ENCODE measurements at regions not wholly inside any gene's neighbourhood (a gene's known extent, or its start where the extent isn't known, plus 50 kb on each side); places are given as distances from the start of the nearest gene placed in this dataset.

DNA sequence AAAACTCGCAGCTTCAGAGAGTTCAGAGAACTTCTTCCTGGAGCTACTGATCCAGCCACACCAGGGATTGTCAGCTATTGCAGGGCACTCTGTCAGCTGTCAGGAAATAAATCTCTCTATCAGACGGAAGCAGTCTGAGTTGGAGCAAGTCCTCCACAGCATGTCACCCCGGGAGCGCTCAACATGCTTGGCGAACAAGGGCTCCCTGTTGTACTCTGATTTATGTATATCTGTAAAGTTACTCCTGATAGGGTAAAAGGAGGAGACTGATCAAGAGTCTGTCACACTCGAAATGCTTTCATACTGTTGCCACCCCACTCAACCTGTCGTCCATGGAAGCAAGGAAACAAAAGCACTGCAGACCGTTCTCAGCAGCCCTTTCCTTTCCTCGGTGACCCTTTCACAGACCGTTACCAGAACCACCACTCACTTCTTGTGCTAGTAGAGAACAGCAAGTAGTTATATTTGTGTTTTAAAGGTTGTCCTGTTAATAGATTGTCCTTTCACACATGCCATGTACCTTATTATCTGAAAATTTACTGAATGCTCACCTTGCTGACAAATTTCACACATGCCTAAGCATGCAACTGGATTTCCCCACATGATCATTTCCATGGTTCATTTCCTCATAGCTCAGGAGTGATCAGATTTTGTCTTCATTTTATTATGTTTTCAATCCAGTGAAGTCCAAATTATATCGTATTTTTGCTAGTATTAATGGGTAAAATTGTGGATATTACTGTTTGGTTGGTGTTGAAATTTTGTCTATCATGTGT lies 2108.9 kb upstream of the TENM3 start:
- H3K27ac Mint-ChIP-seq (ENCODE audit: unreplicated experiment) = no peak overlapping the region
- no peaks in the 10 kb centered on the region for H3K36me3 ChIP-seq (ENCODE audit: control insufficient read depth, insufficient read depth, low read length)
- peaks cover 5% of the 10 kb centered on the region for H3K27me3 Mint-ChIP-seq (ENCODE audit: insufficient read depth, unreplicated experiment)
- ChIA-PET POLR2A (no interaction called here), CTCF (no interaction called here)
- no peak for DNase-seq
- no peak overlapping the region for H3K4me3 ChIP-seq (ENCODE audit: low read depth, low read length)
- no peaks in the 10 kb centered on the region for H3K4me1 Mint-ChIP-seq (ENCODE audit: low read depth, unreplicated experiment)
- H3K36me3 Mint-ChIP-seq (ENCODE audit: insufficient read depth, unreplicated experiment) = no peaks in the 10 kb centered on the region
- TF ChIP-seq, protein P1, sequence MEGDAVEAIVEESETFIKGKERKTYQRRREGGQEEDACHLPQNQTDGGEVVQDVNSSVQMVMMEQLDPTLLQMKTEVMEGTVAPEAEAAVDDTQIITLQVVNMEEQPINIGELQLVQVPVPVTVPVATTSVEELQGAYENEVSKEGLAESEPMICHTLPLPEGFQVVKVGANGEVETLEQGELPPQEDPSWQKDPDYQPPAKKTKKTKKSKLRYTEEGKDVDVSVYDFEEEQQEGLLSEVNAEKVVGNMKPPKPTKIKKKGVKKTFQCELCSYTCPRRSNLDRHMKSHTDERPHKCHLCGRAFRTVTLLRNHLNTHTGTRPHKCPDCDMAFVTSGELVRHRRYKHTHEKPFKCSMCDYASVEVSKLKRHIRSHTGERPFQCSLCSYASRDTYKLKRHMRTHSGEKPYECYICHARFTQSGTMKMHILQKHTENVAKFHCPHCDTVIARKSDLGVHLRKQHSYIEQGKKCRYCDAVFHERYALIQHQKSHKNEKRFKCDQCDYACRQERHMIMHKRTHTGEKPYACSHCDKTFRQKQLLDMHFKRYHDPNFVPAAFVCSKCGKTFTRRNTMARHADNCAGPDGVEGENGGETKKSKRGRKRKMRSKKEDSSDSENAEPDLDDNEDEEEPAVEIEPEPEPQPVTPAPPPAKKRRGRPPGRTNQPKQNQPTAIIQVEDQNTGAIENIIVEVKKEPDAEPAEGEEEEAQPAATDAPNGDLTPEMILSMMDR (IDR thresholded peaks at IDR 0.05; ENCODE audit: insufficient read depth in 1 of 2, low read depth in 1 of 2, low read length in 1 of 2, severe bottlenecking in 1 of 2, unreplicated experiment in 1 of 2) = no peak
- H3K4me3 Mint-ChIP-seq (ENCODE audit: unreplicated experiment) = no peak overlapping the region
- intact Hi-C loops (cut with micrococcal nuclease; ENCODE audit: unreplicated experiment) = no loop called here
- H3K27me3 ChIP-seq (replicated peaks; ENCODE audit: control insufficient read depth, insufficient read depth, low read length) = no peaks in the 10 kb centered on the region
- H3K9me3 Mint-ChIP-seq (ENCODE audit: unreplicated experiment) = no peaks in the 10 kb centered on the region
- no TSS peak for BruUV-seq (replicated peaks)
- no peaks in the 10 kb centered on the region for H3K4me1 ChIP-seq
- no peaks in the 10 kb centered on the region for H3K9me3 ChIP-seq

DNA sequence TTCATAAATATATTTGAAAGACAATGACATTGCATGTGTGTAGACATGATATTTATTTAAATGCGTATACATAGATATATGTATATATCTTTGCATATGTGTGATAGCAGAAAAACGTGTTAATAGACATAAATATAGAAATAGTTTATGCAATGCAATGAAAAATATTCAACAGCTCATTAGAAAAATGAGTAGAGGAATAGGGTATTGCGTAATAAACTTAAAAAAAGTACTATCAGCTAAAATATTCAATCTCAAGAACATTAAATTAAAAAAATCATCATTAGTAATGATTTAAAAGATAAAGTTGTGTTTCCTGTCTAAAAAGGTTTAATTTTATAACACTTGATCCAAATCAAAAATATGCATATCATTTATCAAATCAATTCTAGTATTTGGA lies 2101.5 kb upstream of the TENM3 start:
- no peak for DNase-seq
- H3K4me1 ChIP-seq = no peaks in the 10 kb centered on the region
- Mint-ChIP-seq H3K4me1 (ENCODE audit: low read depth, unreplicated experiment) (no peaks in the 10 kb centered on the region), H3K27me3 (ENCODE audit: insufficient read depth, unreplicated experiment) (no peaks in the 10 kb centered on the region), H3K27ac (ENCODE audit: unreplicated experiment) (no peak overlapping the region), H3K36me3 (ENCODE audit: insufficient read depth, unreplicated experiment) (no peaks in the 10 kb centered on the region), H3K4me3 (ENCODE audit: unreplicated experiment) (no peak overlapping the region), H3K9me3 (ENCODE audit: unreplicated experiment) (no peaks in the 10 kb centered on the region)
- intact Hi-C loops (cut with micrococcal nuclease; ENCODE audit: unreplicated experiment) = no loop called here
- ChIA-PET POLR2A (no interaction called here), CTCF (no interaction called here)
- no TSS peak for BruUV-seq (replicated peaks)
- H3K36me3 ChIP-seq (ENCODE audit: control insufficient read depth, insufficient read depth, low read length) = no peaks in the 10 kb centered on the region
- TF ChIP-seq, protein P1 (IDR thresholded peaks at IDR 0.05; ENCODE audit: insufficient read depth in 1 of 2, low read depth in 1 of 2, low read length in 1 of 2, severe bottlenecking in 1 of 2, unreplicated experiment in 1 of 2) = no peak
- no peaks in the 10 kb centered on the region for H3K27me3 ChIP-seq (replicated peaks; ENCODE audit: control insufficient read depth, insufficient read depth, low read length)
- H3K9me3 ChIP-seq = no peaks in the 10 kb centered on the region
- H3K4me3 ChIP-seq (ENCODE audit: low read depth, low read length) = no peak overlapping the region

DNA sequence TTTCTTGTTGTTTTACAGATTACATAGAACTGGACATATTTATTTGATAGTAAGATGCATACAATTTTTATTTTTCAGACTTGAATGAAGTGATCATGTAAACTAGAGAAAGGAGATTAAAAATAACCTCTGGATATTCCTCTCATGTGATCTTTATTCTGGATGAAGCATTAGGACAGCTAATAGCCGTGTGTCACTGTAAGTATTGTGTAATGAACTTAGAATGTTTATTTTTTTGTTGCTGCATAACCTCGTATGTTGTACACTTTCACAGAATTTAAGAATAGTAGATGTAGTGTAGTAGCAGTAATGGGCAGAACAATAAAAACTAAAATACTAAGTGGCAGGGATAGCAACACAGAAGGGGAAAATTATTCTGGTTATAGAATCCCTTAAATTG lies 2094.5 kb upstream of the TENM3 start:
- intact Hi-C loops (cut with micrococcal nuclease; ENCODE audit: unreplicated experiment) = no loop called here
- CTCF ChIA-PET = no interaction called here

More for the DNA sequence above, 2094.5 kb upstream of the TENM3 start:
- Mint-ChIP-seq H3K27ac (ENCODE audit: unreplicated experiment) (no peak overlapping the region), H3K9me3 (ENCODE audit: unreplicated experiment) (no peaks in the 10 kb centered on the region), H3K36me3 (ENCODE audit: insufficient read depth, unreplicated experiment) (no peaks in the 10 kb centered on the region), H3K4me3 (ENCODE audit: unreplicated experiment) (no peak overlapping the region), H3K4me1 (ENCODE audit: low read depth, unreplicated experiment) (no peaks in the 10 kb centered on the region), H3K27me3 (ENCODE audit: insufficient read depth, unreplicated experiment) (peaks cover 3% of the 10 kb centered on the region)
- Histone ChIP-seq H3K27me3 (replicated peaks; ENCODE audit: control insufficient read depth, insufficient read depth, low read length) (no peaks in the 10 kb centered on the region), H3K4me1 (no peaks in the 10 kb centered on the region), H3K9me3 (no peaks in the 10 kb centered on the region), H3K36me3 (ENCODE audit: control insufficient read depth, insufficient read depth, low read length) (no peaks in the 10 kb centered on the region), H3K4me3 (ENCODE audit: low read depth, low read length) (no peak overlapping the region)
- no peak for DNase-seq
- POLR2A ChIA-PET = no interaction called here
- TF ChIP-seq, protein P1 (IDR thresholded peaks at IDR 0.05; ENCODE audit: insufficient read depth in 1 of 2, low read depth in 1 of 2, low read length in 1 of 2, severe bottlenecking in 1 of 2, unreplicated experiment in 1 of 2) = no peak
- no TSS peak for BruUV-seq (replicated peaks)

Measured in Caco-2 (cell line).